IMR-90 (cell line): ENCODE measurements at regions not wholly inside any gene's neighbourhood (a gene's known extent, or its start where the extent isn't known, plus 50 kb on each side); places are given as distances from the start of the nearest gene placed in this dataset.

ENCODE experiments used
- ATAC-seq: fragments of 200-7000 bp; cut with Tn5 transposase; 2 replicates; pipeline ENCODE4 v1.9.1; 2020; ENCODE audit warnings: low read depth, mild to moderate bottlenecking, moderate library complexity
- BruUV-seq: library from RNA; stranded (reverse); fragments of 400-500 nt; replicated peaks from 2 replicates; lab custom pipeline; 2021; lab: Mats Ljungman, UMichigan
- CTCF ChIA-PET: fragments of 300-600 bp; formaldehyde crosslinking; extraction: SDS; loops from one replicate; lab custom pipeline; 2021; ENCODE audit warnings: antibody characterized with exemption; lab: Yijun Ruan, JAX
- POLR2A ChIA-PET: fragments of 300-600 bp; sonication (Branson Sonifier 250); formaldehyde crosslinking; loops from one replicate; lab custom pipeline; 2022; ENCODE audit warnings: antibody characterized with exemption; ENCODE audit not compliant: unreplicated experiment; lab: Charles Lee
- DNase-seq: peaks from one replicate; pipeline ENCODE4 v3.0.0; 2013
- H2AFZ ChIP-seq: replicated peaks from 2 replicates; pipeline ENCODE3; 2013; ENCODE audit warnings: low read length, mild to moderate bottlenecking; ENCODE audit not compliant: poor library complexity
- H2AK5ac ChIP-seq: 2 replicates; pipeline ENCODE4 v1.6.1; 2013; ENCODE audit warnings: low read depth, low read length, inconsistent platforms
- H2AK9ac ChIP-seq: replicated peaks from 2 replicates; pipeline ENCODE3; 2013; ENCODE audit warnings: mild to moderate bottlenecking, low read depth, low read length, moderate library complexity; ENCODE audit not compliant: poor library complexity
- H2BK120ac ChIP-seq: 2 replicates; pipeline ENCODE4 v1.6.1; 2013; ENCODE audit warnings: low read depth, low read length, inconsistent platforms
- H2BK15ac ChIP-seq: 3 replicates; pipeline ENCODE4 v1.6.1; 2013; ENCODE audit warnings: low read depth, low read length, inconsistent platforms
- H2BK20ac ChIP-seq: 2 replicates; pipeline ENCODE4 v1.6.1; 2013; ENCODE audit warnings: low read depth, mild to moderate bottlenecking, inconsistent platforms, low read length, moderate library complexity
- H2BK5ac ChIP-seq: 2 replicates; pipeline ENCODE4 v1.6.1; 2013; ENCODE audit warnings: mild to moderate bottlenecking, low read depth, low read length, inconsistent platforms; ENCODE audit not compliant: poor library complexity, severe bottlenecking
- H3K14ac ChIP-seq: replicated peaks from 2 replicates; pipeline ENCODE4 v1.6.1; 2013; ENCODE audit warnings: low read depth, low read length, inconsistent platforms
- H3K18ac ChIP-seq: 2 replicates; pipeline ENCODE4 v1.6.1; 2013; ENCODE audit warnings: low read depth, low read length, control low read depth
- H3K23ac ChIP-seq: 2 replicates; pipeline ENCODE4 v1.6.1; 2013; ENCODE audit warnings: low read depth, low read length, inconsistent platforms
- H3K27ac ChIP-seq: 2 replicates; pipeline ENCODE4 v1.5.1; 2013; ENCODE audit warnings: mild to moderate bottlenecking, control low read depth, low read length; ENCODE audit not compliant: insufficient read depth
- H3K27me3 ChIP-seq: 2 replicates; pipeline ENCODE4 v1.6.1; 2013; ENCODE audit warnings: low read length; ENCODE audit not compliant: control insufficient read depth, insufficient read depth
- H3K36me3 ChIP-seq: 2 replicates; pipeline ENCODE4 v1.6.1; 2013; ENCODE audit warnings: low read length, mixed read lengths; ENCODE audit not compliant: control insufficient read depth, insufficient read depth
- H3K4ac ChIP-seq: 2 replicates; pipeline ENCODE4 v1.6.1; 2013; ENCODE audit warnings: low read depth, low read length, inconsistent platforms
- H3K4me1 ChIP-seq: 2 replicates; pipeline ENCODE4 v1.6.1; 2013; ENCODE audit warnings: low read length, mixed read lengths; ENCODE audit not compliant: control insufficient read depth, insufficient read depth
- H3K4me2 ChIP-seq: 2 replicates; pipeline ENCODE4 v1.6.1; 2013; ENCODE audit warnings: low read depth, mild to moderate bottlenecking, control low read depth, low read length, moderate library complexity
- H3K4me3 ChIP-seq: 2 replicates; pipeline ENCODE4 v1.5.1; 2013; ENCODE audit warnings: low read depth, mild to moderate bottlenecking, control low read depth, low read length, moderate library complexity; ENCODE audit not compliant: insufficient read depth
- H3K56ac ChIP-seq: 2 replicates; pipeline ENCODE4 v1.6.1; 2013; ENCODE audit warnings: low read length, inconsistent platforms; ENCODE audit not compliant: insufficient read depth; ENCODE audit errors: extremely low read depth
- H3K79me1 ChIP-seq, 2 experiments: 2 replicates each; pipeline ENCODE4 v1.6.1; 2013; ENCODE audit warnings: low read length in 2 of 2, inconsistent platforms in 1 of 2, low read depth in 1 of 2
- H3K9ac ChIP-seq: 2 replicates; pipeline ENCODE4 v1.6.1; 2013; ENCODE audit warnings: low read depth, low read length, control low read depth
- H3K9me1 ChIP-seq: 2 replicates; pipeline ENCODE4 v1.6.1; 2013; ENCODE audit warnings: low read length, inconsistent platforms; ENCODE audit not compliant: insufficient read depth
- H3K9me3 ChIP-seq: 2 replicates; pipeline ENCODE4 v1.6.1; 2013; ENCODE audit warnings: low read length; ENCODE audit not compliant: control insufficient read depth, insufficient read depth
- H4K20me1 ChIP-seq: 2 replicates; pipeline ENCODE4 v1.6.1; 2013; ENCODE audit warnings: low read length, inconsistent platforms; ENCODE audit not compliant: insufficient read depth
- H4K5ac ChIP-seq: 2 replicates; pipeline ENCODE4 v1.6.1; 2013; ENCODE audit warnings: mild to moderate bottlenecking, low read depth, low read length, control low read depth
- H4K8ac ChIP-seq, 2 experiments: 2 replicates each; pipeline ENCODE4 v1.6.1; 2013; ENCODE audit warnings: low read depth in 2 of 2, low read length in 2 of 2, control low read depth in 1 of 2, inconsistent platforms in 1 of 2
- H4K91ac ChIP-seq: 2 replicates; pipeline ENCODE4 v1.6.1; 2013; ENCODE audit warnings: low read depth, low read length, inconsistent platforms; ENCODE audit not compliant: insufficient read depth
- BHLHE40 ChIP-seq: fragments of 150-350 bp; IDR thresholded peaks from 2 replicates; pipeline ENCODE4 v1.6.1; 2016; ENCODE audit warnings: mild to moderate bottlenecking, low read depth, low read length
- CEBPB ChIP-seq: IDR thresholded peaks from 2 replicates; pipeline ENCODE4 v1.6.1; 2012; ENCODE audit warnings: low read depth, low read length, improper control_type of control experiment
- CHD1 ChIP-seq: IDR thresholded peaks from 2 replicates; pipeline ENCODE4 v1.6.1; 2012; ENCODE audit warnings: low read depth, low read length, improper control_type of control experiment
- FOS ChIP-seq: fragments of 150-350 bp; IDR thresholded peaks from 2 replicates; pipeline ENCODE4 v1.6.1; 2016; ENCODE audit warnings: low read depth, low read length
- MAFK ChIP-seq: IDR thresholded peaks from 2 replicates; pipeline ENCODE4 v1.6.1; 2012; ENCODE audit warnings: low read depth, low read length, improper control_type of control experiment
- MAZ ChIP-seq: IDR thresholded peaks from 2 replicates; pipeline ENCODE4 v1.6.1; 2012; ENCODE audit warnings: low read depth, mild to moderate bottlenecking, low read length, improper control_type of control experiment, moderate library complexity, borderline replicate concordance
- MXI1 ChIP-seq: IDR thresholded peaks from 2 replicates; pipeline ENCODE4 v1.6.1; 2012; ENCODE audit warnings: low read depth, mild to moderate bottlenecking, low read length, moderate library complexity, borderline replicate concordance
- NFE2L2 ChIP-seq: fragments of 150-350 bp; IDR thresholded peaks from 2 replicates; pipeline ENCODE4 v1.6.1; 2016; ENCODE audit warnings: low read depth, mild to moderate bottlenecking, low read length
- POLR2A ChIP-seq: IDR thresholded peaks from 2 replicates; pipeline ENCODE4 v1.6.1; 2012; ENCODE audit warnings: mild to moderate bottlenecking, low read depth, low read length
- RAD21 ChIP-seq: IDR thresholded peaks from 2 replicates; pipeline ENCODE4 v1.6.1; 2012; ENCODE audit warnings: low read length, improper control_type of control experiment
- RCOR1 ChIP-seq: IDR thresholded peaks from 2 replicates; pipeline ENCODE4 v1.6.1; 2012; ENCODE audit warnings: mild to moderate bottlenecking, low read length, improper control_type of control experiment; ENCODE audit not compliant: insufficient replicate concordance
- RFX5 ChIP-seq: IDR thresholded peaks from 2 replicates; pipeline ENCODE4 v1.8.0; 2012; ENCODE audit warnings: low read depth, mild to moderate bottlenecking, low read length, moderate library complexity
- SMC3 ChIP-seq: fragments of 150-350 bp; IDR thresholded peaks from 2 replicates; pipeline ENCODE4 v1.6.1; 2016; ENCODE audit warnings: low read depth, mild to moderate bottlenecking, antibody characterized with exemption, low read length, moderate library complexity
- WGBS, 2 experiments: methylation state at CpG; one replicate each; pipeline versions ENCODE4 v1.1.5 to v1.1.7; 2013; ENCODE audit warnings: missing lambda C conversion rate in 2 of 2; ENCODE audit not compliant: insufficient read length in 1 of 2; ENCODE audit errors: extremely low coverage in 2 of 2; 5-methylcytosine and 5-hydroxymethylcytosine counted together
- dilution Hi-C: fragments of 300-500 bp; cut with HindIII; formaldehyde crosslinking; loops from one replicate; pipeline ENCODE4 v1.14.3; 2018; ENCODE audit warnings: low sequenced_read_pairs; ENCODE audit not compliant: unreplicated experiment
- in situ Hi-C: fragments of 300-500 bp; cut with MboI; formaldehyde crosslinking; loops from 3 replicates; pipeline ENCODE4 v1.14.3; 2019; ENCODE audit warnings: low sequenced_read_pairs, inconsistent platforms, mixed read lengths
- intact Hi-C: fragments of 100-400 bp; cut with micrococcal nuclease; formaldehyde crosslinking; loops from 2 replicates; pipeline ENCODE4 v1.10.0; 2022
- TF ChIP-seq, protein P1 (sequence below): conservative IDR thresholded peaks from 2 replicates; pipeline ENCODE4 v1.5.1; 2012; ENCODE audit warnings: mild to moderate bottlenecking, low read depth, low read length, improper control_type of control experiment
- TF ChIP-seq, protein P2 (sequence below): fragments of 150-350 bp; IDR thresholded peaks from 2 replicates; pipeline ENCODE4 v1.6.1; 2017; ENCODE audit warnings: mild to moderate bottlenecking, antibody characterized with exemption, low read length, low read depth
- TF ChIP-seq, protein P3 (sequence below): fragments of 150-350 bp; IDR thresholded peaks from 2 replicates; pipeline ENCODE4 v1.6.1; 2016; ENCODE audit warnings: low read depth, mild to moderate bottlenecking, low read length, moderate library complexity, borderline replicate concordance

DNA sequence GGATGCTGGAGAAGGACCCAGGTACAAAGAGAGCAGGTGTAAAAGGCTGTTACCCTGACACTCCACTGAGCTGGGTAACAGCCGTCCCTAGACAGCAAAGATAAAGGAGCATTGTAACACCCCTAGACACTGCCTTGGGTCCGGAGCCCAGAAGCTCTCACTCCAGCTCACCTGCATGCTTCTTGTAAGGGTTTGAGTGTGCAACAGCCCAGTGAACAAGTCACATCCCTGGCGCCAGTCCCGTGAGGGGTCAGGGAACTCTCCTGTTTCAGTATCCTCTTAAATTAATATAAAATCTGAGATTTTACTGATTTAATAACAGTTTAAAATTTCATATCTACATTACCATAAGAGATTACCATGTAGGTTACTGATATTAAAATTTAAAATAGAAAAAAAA, 124.8 kb upstream of the LMO3 start:
- Histone ChIP-seq H2AK5ac (no peak overlapping the region), H2BK120ac (no peak overlapping the region), H4K20me1 (no peaks in the 10 kb centered on the region), H3K27me3 (no peaks in the 10 kb centered on the region), H3K9me1 (no peaks in the 10 kb centered on the region), H3K14ac (no peak overlapping the region), H2BK15ac (no peak overlapping the region), H3K18ac (no peak overlapping the region), H3K9ac (no peak overlapping the region), H3K4me3 (no peak overlapping the region), H2BK5ac (no peak overlapping the region), H2BK20ac (no peak overlapping the region), H4K5ac (no peak overlapping the region), H4K8ac (no peak overlapping the region), H3K4me1 (no peaks in the 10 kb centered on the region), H3K79me1 (no peaks in the 10 kb centered on the region), H2AK9ac (no peak overlapping the region), H3K9me3 (peaks cover 3% of the 10 kb centered on the region), H3K56ac (no peak overlapping the region), H3K27ac (no peak overlapping the region), H3K36me3 (no peaks in the 10 kb centered on the region), H4K91ac (no peak overlapping the region), H3K4me2 (no peak overlapping the region), H3K23ac (no peak overlapping the region), H3K4ac (no peak overlapping the region), H2AFZ (no peak overlapping the region)
- BruUV-seq = no TSS peak
- intact Hi-C loops (no loop called here), in situ Hi-C loops (no loop called here), dilution Hi-C loops (no loop called here)
- CTCF ChIA-PET = no interaction called here
- no peak for DNase-seq
- no peak for ATAC-seq
- WGBS, 2 experiments = no CpG with 5 or more reads among the region's 4 CpGs
- POLR2A ChIA-PET = no interaction called here
- TF ChIP-seq RCOR1 (no peak), SMC3 (no peak), MAFK (no peak), RFX5 (no peak), CHD1 (no peak), POLR2A (no peak), MAZ (no peak), BHLHE40 (no peak), CEBPB (no peak), NFE2L2 (no peak), FOS (no peak), RAD21 (no peak), MXI1 (no peak)
- TF ChIP-seq, protein P1, sequence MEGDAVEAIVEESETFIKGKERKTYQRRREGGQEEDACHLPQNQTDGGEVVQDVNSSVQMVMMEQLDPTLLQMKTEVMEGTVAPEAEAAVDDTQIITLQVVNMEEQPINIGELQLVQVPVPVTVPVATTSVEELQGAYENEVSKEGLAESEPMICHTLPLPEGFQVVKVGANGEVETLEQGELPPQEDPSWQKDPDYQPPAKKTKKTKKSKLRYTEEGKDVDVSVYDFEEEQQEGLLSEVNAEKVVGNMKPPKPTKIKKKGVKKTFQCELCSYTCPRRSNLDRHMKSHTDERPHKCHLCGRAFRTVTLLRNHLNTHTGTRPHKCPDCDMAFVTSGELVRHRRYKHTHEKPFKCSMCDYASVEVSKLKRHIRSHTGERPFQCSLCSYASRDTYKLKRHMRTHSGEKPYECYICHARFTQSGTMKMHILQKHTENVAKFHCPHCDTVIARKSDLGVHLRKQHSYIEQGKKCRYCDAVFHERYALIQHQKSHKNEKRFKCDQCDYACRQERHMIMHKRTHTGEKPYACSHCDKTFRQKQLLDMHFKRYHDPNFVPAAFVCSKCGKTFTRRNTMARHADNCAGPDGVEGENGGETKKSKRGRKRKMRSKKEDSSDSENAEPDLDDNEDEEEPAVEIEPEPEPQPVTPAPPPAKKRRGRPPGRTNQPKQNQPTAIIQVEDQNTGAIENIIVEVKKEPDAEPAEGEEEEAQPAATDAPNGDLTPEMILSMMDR = no peak
- TF ChIP-seq, protein P2, sequence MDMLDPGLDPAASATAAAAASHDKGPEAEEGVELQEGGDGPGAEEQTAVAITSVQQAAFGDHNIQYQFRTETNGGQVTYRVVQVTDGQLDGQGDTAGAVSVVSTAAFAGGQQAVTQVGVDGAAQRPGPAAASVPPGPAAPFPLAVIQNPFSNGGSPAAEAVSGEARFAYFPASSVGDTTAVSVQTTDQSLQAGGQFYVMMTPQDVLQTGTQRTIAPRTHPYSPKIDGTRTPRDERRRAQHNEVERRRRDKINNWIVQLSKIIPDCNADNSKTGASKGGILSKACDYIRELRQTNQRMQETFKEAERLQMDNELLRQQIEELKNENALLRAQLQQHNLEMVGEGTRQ = no peak
- TF ChIP-seq, protein P3, sequence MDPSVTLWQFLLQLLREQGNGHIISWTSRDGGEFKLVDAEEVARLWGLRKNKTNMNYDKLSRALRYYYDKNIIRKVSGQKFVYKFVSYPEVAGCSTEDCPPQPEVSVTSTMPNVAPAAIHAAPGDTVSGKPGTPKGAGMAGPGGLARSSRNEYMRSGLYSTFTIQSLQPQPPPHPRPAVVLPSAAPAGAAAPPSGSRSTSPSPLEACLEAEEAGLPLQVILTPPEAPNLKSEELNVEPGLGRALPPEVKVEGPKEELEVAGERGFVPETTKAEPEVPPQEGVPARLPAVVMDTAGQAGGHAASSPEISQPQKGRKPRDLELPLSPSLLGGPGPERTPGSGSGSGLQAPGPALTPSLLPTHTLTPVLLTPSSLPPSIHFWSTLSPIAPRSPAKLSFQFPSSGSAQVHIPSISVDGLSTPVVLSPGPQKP = no peak
